Activated CD4-positive, alpha-beta memory T cell treated with anti-CD3 and anti-CD28 coated beads, Interleukin-2, amount 10 ng/mL, durations not matched to agents 7 days and 5 days (primary cell): ENCODE measurements at regions not wholly inside any gene's neighbourhood (a gene's known extent, or its start where the extent isn't known, plus 50 kb on each side); places are given as distances from the start of the nearest gene placed in this dataset.
"Not testable (repeated sequence)": the region's sequence is repeated elsewhere in the genome, so short reads cannot be mapped to it uniquely, and the experiment has no call there.

Experiments used
- CTCF ChIA-PET: fragments of 350-600 bp; sonication (Branson Sonifier 250); formaldehyde crosslinking; loops from one replicate; lab custom pipeline; 2021; ENCODE audit warnings: antibody characterized with exemption, inconsistent platforms; lab: Charles Lee
- POLR2A ChIA-PET: fragments of 350-600 bp; sonication (Branson Sonifier 250); formaldehyde crosslinking; loops from one replicate; lab custom pipeline; 2021; ENCODE audit warnings: antibody characterized with exemption; lab: Charles Lee
- DNase-seq: peaks from one replicate; pipeline ENCODE4 v3.0.0-alpha.2; 2020
- H3K27ac Mint-ChIP-seq: one replicate; pipeline ENCODE4 v1.8.0; 2021; ENCODE audit warnings: mild to moderate bottlenecking, mixed read lengths
- H3K27me3 Mint-ChIP-seq: one replicate; pipeline ENCODE4 v1.8.0; 2021; ENCODE audit warnings: mixed read lengths
- H3K36me3 Mint-ChIP-seq: one replicate; pipeline ENCODE4 v1.8.0; 2021; ENCODE audit warnings: low read depth, mixed read lengths
- H3K4me1 Mint-ChIP-seq: one replicate; pipeline ENCODE4 v1.8.0; 2021; ENCODE audit warnings: mixed read lengths
- H3K4me3 Mint-ChIP-seq: one replicate; pipeline ENCODE4 v1.8.0; 2021; ENCODE audit warnings: mild to moderate bottlenecking, mixed read lengths
- H3K9me3 Mint-ChIP-seq: one replicate; pipeline ENCODE4 v1.8.0; 2021; ENCODE audit warnings: mixed read lengths

GRCh38 chr2:35293261-35293660 lies 1062.3 kb upstream of the CRIM1 start:
- Mint-ChIP-seq H3K27ac (no peak overlapping the region), H3K27me3 (no peaks in the 10 kb centered on the region), H3K36me3 (no peaks in the 10 kb centered on the region), H3K4me3 (no peak overlapping the region), H3K4me1 (no peaks in the 10 kb centered on the region), H3K9me3 (peaks cover 7% of the 10 kb centered on the region)
- no peak for DNase-seq
- ChIA-PET CTCF (no interaction called here), POLR2A (no interaction called here)

GRCh38 chr2:35292199-35292598 lies 1063.4 kb upstream of the CRIM1 start:
- Mint-ChIP-seq H3K4me1 (no peaks in the 10 kb centered on the region), H3K4me3 (no peak overlapping the region), H3K36me3 (no peaks in the 10 kb centered on the region), H3K9me3 (peaks cover 7% of the 10 kb centered on the region), H3K27me3 (no peaks in the 10 kb centered on the region), H3K27ac (no peak overlapping the region)
- ChIA-PET CTCF (no interaction called here), POLR2A (no interaction called here)
- DNase-seq = no peak

GRCh38 chr2:35281702-35282101 lies 1073.9 kb upstream of the CRIM1 start:
- Mint-ChIP-seq H3K27ac (no peak overlapping the region), H3K27me3 (no peaks in the 10 kb centered on the region), H3K9me3 (peaks cover 2% of the 10 kb centered on the region), H3K4me3 (no peak overlapping the region), H3K36me3 (no peaks in the 10 kb centered on the region), H3K4me1 (no peaks in the 10 kb centered on the region)
- no peak for DNase-seq
- CTCF ChIA-PET = no interaction called here
- POLR2A ChIA-PET = no interaction called here

GRCh38 chr2:35255826-35256225 lies 1099.8 kb upstream of the CRIM1 start:
- Mint-ChIP-seq H3K27ac (no peak overlapping the region), H3K4me1 (no peaks in the 10 kb centered on the region), H3K9me3 (peaks cover 4% of the 10 kb centered on the region), H3K27me3 (no peaks in the 10 kb centered on the region), H3K4me3 (no peak overlapping the region), H3K36me3 (no peaks in the 10 kb centered on the region)
- CTCF ChIA-PET = no interaction called here
- POLR2A ChIA-PET = no interaction called here
- no peak for DNase-seq

- no peaks in the 10 kb centered on the region for H3K4me1 Mint-ChIP-seq
- H3K36me3 Mint-ChIP-seq = no peaks in the 10 kb centered on the region
- no peak for DNase-seq
- peaks cover 12% of the 10 kb centered on the region for H3K9me3 Mint-ChIP-seq
- ChIA-PET POLR2A (no interaction called here), CTCF (no interaction called here)
- no peak overlapping the region for H3K27ac Mint-ChIP-seq
- H3K4me3 Mint-ChIP-seq = no peak overlapping the region
- H3K27me3 Mint-ChIP-seq = no peaks in the 10 kb centered on the region
Observed at GRCh38 chr2:35251156-35251555, 1104.4 kb upstream of the CRIM1 start.

GRCh38 chr2:35246702-35247101 lies 1108.9 kb upstream of the CRIM1 start:
- ChIA-PET CTCF (no interaction called here), POLR2A (no interaction called here)
- Mint-ChIP-seq H3K27me3 (no peaks in the 10 kb centered on the region), H3K27ac (no peak overlapping the region), H3K4me3 (no peak overlapping the region), H3K36me3 (no peaks in the 10 kb centered on the region), H3K9me3 (peaks cover 8% of the 10 kb centered on the region), H3K4me1 (no peaks in the 10 kb centered on the region)
- no peak for DNase-seq

- H3K9me3 Mint-ChIP-seq = peaks cover 9% of the 10 kb centered on the region
- no peak overlapping the region for H3K4me3 Mint-ChIP-seq
- H3K27ac Mint-ChIP-seq = no peak overlapping the region
Observed at GRCh38 chr2:35228584-35228983, 1127.0 kb upstream of the CRIM1 start.

GRCh38 chr2:35220461-35220860 lies 1135.1 kb upstream of the CRIM1 start:
- no peak for DNase-seq
- H3K9me3 Mint-ChIP-seq = no peaks in the 10 kb centered on the region
- POLR2A ChIA-PET = no interaction called here
- no peak overlapping the region for H3K4me3 Mint-ChIP-seq
- no peaks in the 10 kb centered on the region for H3K4me1 Mint-ChIP-seq
- H3K27me3 Mint-ChIP-seq = no peaks in the 10 kb centered on the region
- H3K36me3 Mint-ChIP-seq = no peaks in the 10 kb centered on the region
- H3K27ac Mint-ChIP-seq = no peak overlapping the region
- CTCF ChIA-PET = no interaction called here

More at GRCh38 chr2:35228584-35228983, 1127.0 kb upstream of the CRIM1 start:
- CTCF ChIA-PET = no interaction called here
- Mint-ChIP-seq H3K36me3 (no peaks in the 10 kb centered on the region), H3K27me3 (no peaks in the 10 kb centered on the region), H3K4me1 (no peaks in the 10 kb centered on the region)
- POLR2A ChIA-PET = no interaction called here
- DNase-seq = no peak

- POLR2A ChIA-PET = no interaction called here
- no peak overlapping the region for H3K27ac Mint-ChIP-seq
- no peaks in the 10 kb centered on the region for H3K36me3 Mint-ChIP-seq
- no peaks in the 10 kb centered on the region for H3K4me1 Mint-ChIP-seq
- no peak overlapping the region for H3K4me3 Mint-ChIP-seq
- H3K9me3 Mint-ChIP-seq = peaks cover 3% of the 10 kb centered on the region
- CTCF ChIA-PET = no interaction called here
- no peaks in the 10 kb centered on the region for H3K27me3 Mint-ChIP-seq
- no peak for DNase-seq
Observed at GRCh38 chr2:35204881-35205280, 1150.7 kb upstream of the CRIM1 start.

- ChIA-PET POLR2A (no interaction called here), CTCF (no interaction called here)
- no peaks in the 10 kb centered on the region for H3K36me3 Mint-ChIP-seq
- H3K27me3 Mint-ChIP-seq = no peaks in the 10 kb centered on the region
- no peak overlapping the region for H3K27ac Mint-ChIP-seq
- H3K4me1 Mint-ChIP-seq = no peaks in the 10 kb centered on the region
- H3K4me3 Mint-ChIP-seq = no peak overlapping the region
- DNase-seq = no peak
- peaks cover 6% of the 10 kb centered on the region for H3K9me3 Mint-ChIP-seq
Observed at GRCh38 chr2:35204323-35204722, 1151.3 kb upstream of the CRIM1 start.

- ChIA-PET POLR2A (no interaction called here), CTCF (no interaction called here)
- no peaks in the 10 kb centered on the region for H3K27me3 Mint-ChIP-seq
- no peak overlapping the region for H3K4me3 Mint-ChIP-seq
- no peaks in the 10 kb centered on the region for H3K4me1 Mint-ChIP-seq
- no peak overlapping the region for H3K27ac Mint-ChIP-seq
- DNase-seq = no peak
- H3K36me3 Mint-ChIP-seq = no peaks in the 10 kb centered on the region
- peaks cover 3% of the 10 kb centered on the region for H3K9me3 Mint-ChIP-seq
Observed at GRCh38 chr2:35199298-35199697, 1156.3 kb upstream of the CRIM1 start.

GRCh38 chr2:35185861-35186412 lies 1169.6 kb upstream of the CRIM1 start:
- no peaks in the 10 kb centered on the region for H3K9me3 Mint-ChIP-seq
- no peaks in the 10 kb centered on the region for H3K27me3 Mint-ChIP-seq
- no peaks in the 10 kb centered on the region for H3K36me3 Mint-ChIP-seq
- H3K4me1 Mint-ChIP-seq = no peaks in the 10 kb centered on the region
- POLR2A ChIA-PET = no interaction called here
- no peak for DNase-seq
- no peak overlapping the region for H3K27ac Mint-ChIP-seq
- H3K4me3 Mint-ChIP-seq = no peak overlapping the region
- CTCF ChIA-PET = no interaction called here

GRCh38 chr2:35184471-35184870 lies 1171.1 kb upstream of the CRIM1 start:
- H3K4me3 Mint-ChIP-seq = no peak overlapping the region
- ChIA-PET POLR2A (no interaction called here), CTCF (no interaction called here)
- DNase-seq = no peak
- H3K27me3 Mint-ChIP-seq = no peaks in the 10 kb centered on the region
- no peaks in the 10 kb centered on the region for H3K4me1 Mint-ChIP-seq
- no peaks in the 10 kb centered on the region for H3K9me3 Mint-ChIP-seq
- no peaks in the 10 kb centered on the region for H3K36me3 Mint-ChIP-seq
- no peak overlapping the region for H3K27ac Mint-ChIP-seq

GRCh38 chr2:35176726-35177125 lies 1178.9 kb upstream of the CRIM1 start:
- H3K27me3 Mint-ChIP-seq, CTCF ChIA-PET, H3K9me3 Mint-ChIP-seq: not testable (repeated sequence)

More at GRCh38 chr2:35176726-35177125, 1178.9 kb upstream of the CRIM1 start:
- H3K4me3 Mint-ChIP-seq, H3K27ac Mint-ChIP-seq, POLR2A ChIA-PET, DNase-seq, H3K36me3 Mint-ChIP-seq, H3K4me1 Mint-ChIP-seq: not testable (repeated sequence)
